GM21619 (cell line): ENCODE measurements at regions not wholly inside any gene's neighbourhood (a gene's known extent, or its start where the extent isn't known, plus 50 kb on each side); places are given as distances from the start of the nearest gene placed in this dataset.

Experiments used
- ATAC-seq: cut with Tn5 transposase; IDR thresholded peaks from one replicate; pipeline ENCODE4 v1.9.1; 2021; ENCODE audit not compliant: unreplicated experiment

GRCh38 chrX:87727620-87728019 lies 210.0 kb downstream of the KLHL4 start:
- no peak for ATAC-seq

GRCh38 chrX:87728024-87728423 lies 210.4 kb downstream of the KLHL4 start:
- no peak for ATAC-seq

GRCh38 chrX:87728459-87728858 lies 210.9 kb downstream of the KLHL4 start:
- no peak for ATAC-seq

GRCh38 chrX:87732133-87732532 lies 214.5 kb downstream of the KLHL4 start:
- no peak for ATAC-seq

- ATAC-seq, result no peak
Measured at GRCh38 chrX:87736576-87736975, 219.0 kb downstream of the KLHL4 start.

DNA sequence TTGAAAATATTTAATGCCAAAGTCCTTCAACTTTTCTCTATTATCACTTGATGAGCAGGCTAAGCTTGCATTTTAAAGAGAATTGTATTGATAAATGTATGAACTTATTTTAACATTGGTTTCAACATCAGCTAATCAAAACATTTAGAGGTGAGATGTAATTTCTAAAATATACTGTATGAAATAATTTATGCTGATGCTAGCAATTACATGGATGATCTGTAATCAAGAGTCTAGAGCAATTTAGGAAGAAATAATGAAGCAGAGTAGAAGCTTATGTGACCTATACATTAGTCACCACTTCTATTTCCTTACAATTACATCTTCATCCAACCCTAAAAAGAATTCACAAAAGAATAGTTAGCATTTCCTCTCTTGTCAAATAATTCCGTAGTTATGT lies 226.8 kb downstream of the KLHL4 start:
- no peak for ATAC-seq

- no peak for ATAC-seq
Measured at GRCh38 chrX:87755493-87755892, 237.9 kb downstream of the KLHL4 start.

GRCh38 chrX:87788976-87789375 lies 271.4 kb downstream of the KLHL4 start:
- ATAC-seq, result no peak

DNA sequence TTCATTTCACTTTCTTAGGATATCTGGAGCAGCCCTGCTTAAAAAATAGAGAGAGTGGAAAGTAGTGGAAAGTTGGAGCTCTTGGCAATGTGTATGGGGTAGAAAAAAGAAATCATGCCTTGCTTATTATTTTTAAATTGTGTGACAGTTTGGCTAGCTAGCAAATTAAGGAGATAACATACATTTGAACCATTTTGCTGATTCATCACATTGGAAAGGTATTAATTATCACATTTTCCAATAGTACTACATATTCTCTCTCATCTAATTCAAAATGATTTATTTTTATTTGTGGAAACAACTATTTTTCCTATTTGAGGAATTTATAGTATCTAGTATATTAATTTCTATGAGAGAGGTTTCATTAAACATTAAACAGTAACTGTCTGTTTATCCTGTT lies 280.4 kb downstream of the KLHL4 start:
- ATAC-seq, result no peak

DNA sequence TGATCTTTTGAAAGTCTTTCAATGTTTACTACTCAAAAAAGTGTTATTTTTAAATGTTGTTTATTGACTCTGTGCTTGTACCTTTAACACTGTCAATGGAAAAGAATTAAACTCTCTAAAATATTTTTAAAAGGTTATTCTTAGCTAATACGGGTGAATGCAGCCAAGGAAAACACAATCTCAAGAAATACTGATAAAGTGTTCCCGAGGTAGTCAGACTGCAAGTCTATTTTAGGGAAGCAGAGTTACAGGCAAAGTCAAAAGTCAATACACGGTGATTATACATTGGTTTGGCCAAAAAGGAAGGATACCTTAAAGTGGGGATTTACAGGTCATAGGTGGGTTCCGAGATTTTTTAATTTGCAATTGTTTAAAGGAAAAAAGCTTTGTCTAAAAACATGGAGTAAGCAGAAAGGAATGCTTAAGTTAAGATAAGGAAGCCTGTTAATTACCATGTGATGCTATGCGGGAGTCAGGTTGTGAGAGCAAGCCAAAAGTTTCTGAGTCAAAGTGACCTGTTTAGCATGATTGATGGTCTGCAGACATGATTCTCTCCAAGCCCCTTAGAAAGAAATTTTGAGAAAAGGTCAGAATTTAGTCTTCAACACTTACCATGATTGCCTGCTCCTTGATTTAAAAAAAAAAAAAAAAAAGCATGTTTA lies 288.4 kb downstream of the KLHL4 start:
- no peak for ATAC-seq

DNA sequence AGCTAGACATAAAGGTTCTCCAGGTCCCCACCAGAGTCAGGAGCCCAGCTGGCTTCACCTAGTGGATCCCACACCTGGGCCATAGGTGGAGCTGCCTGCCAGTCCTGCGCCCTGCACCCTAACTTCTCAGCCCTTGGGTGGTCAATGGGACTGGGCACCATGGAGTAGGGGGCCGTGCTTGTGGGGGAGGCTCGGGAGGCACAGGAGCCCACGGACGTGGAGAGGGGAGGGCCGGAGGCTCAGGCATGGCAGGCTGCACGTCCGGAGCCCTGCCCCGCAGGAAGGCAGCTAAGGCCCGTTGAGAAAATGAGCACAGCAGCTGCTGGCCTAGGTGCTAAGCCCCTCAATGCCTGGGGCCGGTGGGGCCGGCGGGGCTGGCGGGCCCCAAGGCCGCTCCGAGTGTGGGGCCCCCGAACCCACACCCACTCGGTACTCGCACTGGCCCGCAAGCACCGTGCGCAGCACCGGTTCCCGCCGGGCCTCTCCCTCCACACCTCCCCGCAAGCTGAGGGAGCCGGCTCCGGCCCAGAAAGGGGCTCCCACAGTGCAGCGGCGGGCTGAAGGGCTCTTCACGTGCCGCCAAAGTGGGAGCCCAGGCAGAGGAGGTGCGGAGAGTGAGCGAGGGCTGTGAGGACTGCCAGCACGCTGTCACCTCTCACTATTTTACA lies 291.1 kb downstream of the KLHL4 start:
- no peak for ATAC-seq

DNA sequence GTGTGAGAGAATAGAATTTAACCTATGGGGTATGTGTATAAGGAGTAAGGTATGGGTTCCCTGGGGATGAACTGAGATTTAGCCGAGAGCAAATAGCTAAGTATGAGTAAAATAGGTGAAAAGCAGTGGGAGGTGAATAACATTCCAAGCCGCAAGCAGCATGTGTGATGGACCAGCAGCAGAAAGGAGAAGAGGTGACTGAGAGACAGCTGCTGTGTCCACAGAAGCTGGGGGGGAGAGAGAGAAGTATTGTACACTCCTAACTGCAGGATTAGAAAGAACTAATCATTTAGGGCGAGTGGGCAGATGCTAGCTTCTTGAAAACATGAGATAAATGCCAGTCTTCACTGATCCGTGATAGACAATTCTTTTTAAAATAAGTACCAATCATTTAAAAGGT lies 296.0 kb downstream of the KLHL4 start:
- no peak for ATAC-seq

DNA sequence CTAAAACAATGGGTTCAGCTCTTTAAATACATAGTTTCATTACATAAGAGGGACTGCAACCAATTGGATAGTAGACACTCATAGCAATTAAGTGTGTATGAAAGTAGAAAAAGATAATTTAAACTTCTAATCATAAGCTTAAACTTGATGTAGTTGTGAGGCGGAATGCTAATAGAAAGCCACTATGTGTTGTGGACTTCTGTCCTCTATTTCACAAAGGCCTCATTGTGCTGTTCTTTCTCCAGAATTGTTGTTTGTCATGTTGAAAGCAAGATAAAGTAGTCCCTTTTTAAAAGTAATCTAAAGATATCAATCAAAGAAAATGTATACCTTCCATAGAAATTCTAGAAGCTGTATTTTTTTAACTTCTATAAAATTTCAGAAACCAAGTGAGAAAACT lies 329.4 kb downstream of the KLHL4 start:
- no peak for ATAC-seq

GRCh38 chrX:87873347-87873941 lies 355.8 kb downstream of the KLHL4 start:
- no peak for ATAC-seq

GRCh38 chrX:87874043-87874442 lies 356.4 kb downstream of the KLHL4 start:
- ATAC-seq, result no peak

- no peak for ATAC-seq
Measured at GRCh38 chrX:87878926-87879325, 361.3 kb downstream of the KLHL4 start.

DNA sequence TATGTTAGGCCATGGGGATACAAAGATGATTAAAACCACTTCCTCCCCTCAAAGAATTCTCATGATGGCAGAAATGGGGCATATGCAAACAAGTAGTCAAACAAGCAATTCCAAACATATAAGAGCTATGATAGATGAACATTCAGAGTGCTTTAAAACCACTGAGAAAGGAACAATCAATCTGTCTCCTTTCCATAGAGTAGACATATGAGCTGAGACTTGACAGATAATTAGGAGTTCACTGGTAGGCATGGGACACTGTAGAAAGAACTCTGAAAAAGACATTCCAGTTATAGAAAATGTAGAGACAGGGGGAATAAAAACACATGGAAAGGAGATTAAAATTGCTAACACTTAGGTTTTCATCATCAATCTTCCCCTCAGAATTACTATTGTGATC lies 372.8 kb downstream of the KLHL4 start:
- ATAC-seq, result no peak

DNA sequence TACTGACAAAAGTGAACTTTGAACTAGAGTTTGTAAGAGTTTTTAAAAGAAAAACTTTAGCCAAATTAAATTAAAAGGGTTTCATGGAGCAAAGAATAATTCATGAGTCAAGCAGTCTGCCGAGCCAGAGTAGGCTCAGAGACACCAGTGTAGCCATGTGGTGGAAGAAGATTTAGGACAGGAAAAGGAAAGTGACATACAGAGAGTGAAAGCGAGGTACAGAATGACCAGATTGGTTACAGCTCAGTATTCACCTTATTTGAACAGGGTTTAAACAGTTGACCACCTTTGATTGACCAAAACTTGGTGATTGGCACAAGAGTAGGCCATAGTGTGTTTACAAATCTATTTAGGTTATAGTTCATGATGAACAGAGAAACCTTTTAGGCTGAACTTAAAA lies 377.8 kb downstream of the KLHL4 start:
- ATAC-seq, result no peak

DNA sequence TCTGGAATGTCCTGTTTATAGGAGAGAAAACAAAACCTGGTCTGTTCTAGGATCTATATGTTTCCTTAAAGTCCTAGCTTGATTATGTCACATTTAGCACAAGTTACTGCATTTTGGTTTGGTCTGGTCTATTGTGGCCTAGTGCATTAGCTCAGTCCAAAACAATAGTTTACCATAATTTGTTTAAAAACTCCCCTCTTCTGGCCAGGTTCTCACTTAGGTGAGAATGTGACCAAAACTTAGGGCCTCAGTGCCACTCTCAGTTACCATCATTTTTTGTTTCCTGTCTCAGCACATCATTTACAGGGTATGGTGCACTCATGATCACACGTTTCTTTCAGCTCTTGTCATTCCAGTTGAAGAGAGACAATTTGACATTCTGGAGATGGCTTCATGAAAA lies 378.5 kb downstream of the KLHL4 start:
- ATAC-seq, result no peak

- ATAC-seq, result peak; percentile 70
Measured at GRCh38 chrX:87900320-87900908, 382.8 kb downstream of the KLHL4 start.

DNA sequence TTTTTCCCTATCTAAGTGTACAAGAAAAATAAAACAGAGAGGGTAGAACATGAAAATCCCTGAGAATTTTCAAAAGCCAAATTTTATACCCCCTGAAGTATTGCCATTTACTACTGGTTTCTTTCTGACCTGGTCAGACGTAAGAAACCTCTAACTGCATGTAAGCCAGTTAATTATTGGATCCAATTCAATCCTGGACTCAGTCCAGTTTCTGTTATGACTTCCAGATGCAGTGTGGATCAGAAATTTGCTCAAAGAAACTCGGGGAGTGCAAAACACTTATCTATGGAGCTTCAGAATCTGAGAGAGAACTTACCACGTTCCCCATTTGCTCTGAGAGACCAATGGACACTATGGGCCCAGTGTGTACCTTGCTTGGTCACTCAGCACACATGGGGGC lies 383.5 kb downstream of the KLHL4 start:
- ATAC-seq, result no peak

GRCh38 chrX:87914726-87915125 lies 397.1 kb downstream of the KLHL4 start:
- ATAC-seq, result no peak
